HUES64 (cell line): ENCODE measurements at regions not wholly inside any gene's neighbourhood (a gene's known extent, or its start where the extent isn't known, plus 50 kb on each side); places are given as distances from the start of the nearest gene placed in this dataset.

ENCODE experiments used
- H3K27ac ChIP-seq: 2 replicates; pipeline ENCODE4 v1.7.0; 2013; ENCODE audit warnings: low read depth, low read length, inconsistent platforms
- H3K27me3 ChIP-seq: 2 replicates; pipeline ENCODE4 v1.6.1; 2013; ENCODE audit warnings: mild to moderate bottlenecking, low read length; ENCODE audit not compliant: insufficient read depth
- H3K36me3 ChIP-seq: 2 replicates; pipeline ENCODE4 v1.6.1; 2013; ENCODE audit warnings: mild to moderate bottlenecking, low read length; ENCODE audit not compliant: insufficient read depth
- H3K4me1 ChIP-seq: 2 replicates; pipeline ENCODE4 v1.6.1; 2013; ENCODE audit warnings: mild to moderate bottlenecking, low read length, moderate library complexity; ENCODE audit not compliant: insufficient read depth
- H3K4me3 ChIP-seq: 2 replicates; pipeline ENCODE4 v1.5.1; 2013; ENCODE audit warnings: mild to moderate bottlenecking, low read length, moderate library complexity
- H3K9ac ChIP-seq: 2 replicates; pipeline ENCODE4 v1.6.1; 2013; ENCODE audit warnings: mild to moderate bottlenecking, low read depth, low read length
- H3K9me3 ChIP-seq: 2 replicates; pipeline ENCODE4 v1.6.1; 2013; ENCODE audit warnings: low read depth, low read length; ENCODE audit not compliant: insufficient read depth
- WGBS: fragments of 150-250, 120-280 bp; methylation state at CpG from one replicate; pipeline ENCODE4 v1.1.7; 2013; ENCODE audit warnings: missing lambda C conversion rate; 5-methylcytosine and 5-hydroxymethylcytosine counted together

GRCh38 chrX:36562986-36563385 lies 445.2 kb upstream of the FAM47C start:
- Histone ChIP-seq H3K27ac (no peak overlapping the region), H3K36me3 (no peaks in the 10 kb centered on the region)

GRCh38 chrX:36568946-36569345 lies 439.2 kb upstream of the FAM47C start:
- 93% methylated on average over 1 of the region's 1 CpG for WGBS
- H3K27me3 ChIP-seq: no peaks in the 10 kb centered on the region
- H3K36me3 ChIP-seq: no peaks in the 10 kb centered on the region
- no peaks in the 10 kb centered on the region for H3K4me1 ChIP-seq
- no peak overlapping the region for H3K9ac ChIP-seq
- no peak overlapping the region for H3K4me3 ChIP-seq
- H3K9me3 ChIP-seq: no peaks in the 10 kb centered on the region
- H3K27ac ChIP-seq: no peak overlapping the region

More at GRCh38 chrX:36562986-36563385, 445.2 kb upstream of the FAM47C start:
- Histone ChIP-seq H3K9me3 (no peaks in the 10 kb centered on the region), H3K4me1 (no peaks in the 10 kb centered on the region), H3K9ac (no peak overlapping the region), H3K4me3 (no peak overlapping the region), H3K27me3 (no peaks in the 10 kb centered on the region)
- WGBS: 90% methylated on average over 1 of the region's 2 CpGs

- Histone ChIP-seq H3K9ac (no peak overlapping the region), H3K4me1 (peaks cover 12% of the 10 kb centered on the region; the same call in 1 of the 2 replicates), H3K27ac (no peak overlapping the region), H3K27me3 (no peaks in the 10 kb centered on the region), H3K9me3 (no peaks in the 10 kb centered on the region), H3K4me3 (no peak overlapping the region), H3K36me3 (no peaks in the 10 kb centered on the region)
- 81% methylated on average over 2 of the region's 2 CpGs for WGBS
Observed at GRCh38 chrX:36573720-36574119, 434.4 kb upstream of the FAM47C start.

- Histone ChIP-seq H3K36me3 (no peaks in the 10 kb centered on the region), H3K27ac (no peak overlapping the region), H3K9ac (no peak overlapping the region), H3K4me3 (no peak overlapping the region), H3K27me3 (no peaks in the 10 kb centered on the region), H3K9me3 (no peaks in the 10 kb centered on the region), H3K4me1 (peaks cover 12% of the 10 kb centered on the region; the same call in 1 of the 2 replicates)
- WGBS: 75% methylated on average over 1 of the region's 3 CpGs
Observed at GRCh38 chrX:36575670-36576069, 432.5 kb upstream of the FAM47C start.

GRCh38 chrX:36577006-36577405 lies 431.2 kb upstream of the FAM47C start:
- Histone ChIP-seq H3K27me3 (no peaks in the 10 kb centered on the region), H3K9ac (no peak overlapping the region)
- no CpG with 5 or more reads among the region's 2 CpGs for WGBS

DNA sequence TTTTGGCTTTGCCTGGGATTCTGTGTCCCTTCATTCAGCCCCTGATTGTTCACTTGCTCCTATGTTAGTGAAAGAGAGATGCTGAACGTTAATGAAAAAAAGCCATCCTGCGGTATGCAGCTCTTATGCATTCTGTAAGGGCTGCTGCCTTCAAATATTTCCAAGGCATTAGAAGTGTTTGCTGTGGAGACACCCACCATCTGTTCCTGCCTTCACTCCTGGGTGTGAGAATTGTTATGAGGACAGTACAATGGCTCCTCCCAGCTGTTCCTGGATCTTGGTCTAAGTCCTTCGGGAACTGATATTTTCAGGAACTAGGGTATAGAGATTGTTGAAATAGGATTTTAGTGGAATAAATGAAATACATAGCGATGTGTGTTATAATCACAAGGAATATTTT lies 427.1 kb upstream of the FAM47C start:
- H3K27ac ChIP-seq: no peak overlapping the region
- 87% methylated on average over 3 of the region's 4 CpGs for WGBS
- H3K27me3 ChIP-seq: no peaks in the 10 kb centered on the region
- H3K36me3 ChIP-seq: no peaks in the 10 kb centered on the region
- H3K9ac ChIP-seq: no peak overlapping the region
- H3K4me1 ChIP-seq: peaks cover 10% of the 10 kb centered on the region; the same call in 1 of the 2 replicates
- H3K9me3 ChIP-seq: no peaks in the 10 kb centered on the region
- H3K4me3 ChIP-seq: no peak overlapping the region

More at GRCh38 chrX:36577006-36577405, 431.2 kb upstream of the FAM47C start:
- Histone ChIP-seq H3K4me1 (peaks cover 12% of the 10 kb centered on the region; the same call in 1 of the 2 replicates), H3K27ac (no peak overlapping the region), H3K36me3 (no peaks in the 10 kb centered on the region), H3K9me3 (no peaks in the 10 kb centered on the region), H3K4me3 (no peak overlapping the region)

- H3K27me3 ChIP-seq: no peaks in the 10 kb centered on the region
- H3K9me3 ChIP-seq: no peaks in the 10 kb centered on the region
- no peak overlapping the region for H3K9ac ChIP-seq
- H3K27ac ChIP-seq: no peak overlapping the region
- H3K4me3 ChIP-seq: no peak overlapping the region
- 98% methylated on average over 6 of the region's 6 CpGs for WGBS
- no peaks in the 10 kb centered on the region for H3K36me3 ChIP-seq
- H3K4me1 ChIP-seq: no peaks in the 10 kb centered on the region
Observed at GRCh38 chrX:36583674-36584073, 424.5 kb upstream of the FAM47C start.

GRCh38 chrX:36609616-36610585 lies 398.3 kb upstream of the FAM47C start:
- Histone ChIP-seq H3K4me1 (no peaks in the 10 kb centered on the region), H3K27me3 (no peaks in the 10 kb centered on the region), H3K4me3 (no peak overlapping the region), H3K36me3 (no peaks in the 10 kb centered on the region), H3K27ac (no peak overlapping the region), H3K9me3 (no peaks in the 10 kb centered on the region), H3K9ac (no peak overlapping the region)
- 83% methylated on average over 2 of the region's 4 CpGs for WGBS

- 100% methylated on average over 1 of the region's 2 CpGs for WGBS
- Histone ChIP-seq H3K36me3 (no peaks in the 10 kb centered on the region), H3K4me1 (no peaks in the 10 kb centered on the region), H3K9me3 (no peaks in the 10 kb centered on the region), H3K4me3 (no peak overlapping the region), H3K27ac (no peak overlapping the region), H3K9ac (no peak overlapping the region), H3K27me3 (no peaks in the 10 kb centered on the region)
Observed at GRCh38 chrX:36626898-36627297, 381.3 kb upstream of the FAM47C start.

DNA sequence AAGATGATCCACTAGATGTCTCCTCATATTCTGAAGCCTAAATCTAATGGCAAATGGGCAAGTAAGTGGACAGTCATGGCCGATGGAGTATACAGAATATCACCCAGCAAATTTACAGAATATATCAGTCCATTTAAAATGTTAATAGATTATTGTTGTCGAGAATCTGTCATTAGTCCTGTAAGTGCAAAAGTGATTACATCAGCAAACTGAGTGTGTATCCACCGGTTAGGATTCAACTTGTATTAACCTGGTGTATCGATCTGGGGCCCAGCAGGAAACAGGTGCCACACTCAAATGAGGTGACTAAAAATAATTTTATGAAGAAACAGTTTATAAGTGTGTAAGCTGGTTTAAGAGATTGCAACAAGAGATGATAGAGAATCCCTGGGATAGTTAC lies 367.9 kb upstream of the FAM47C start:
- no peaks in the 10 kb centered on the region for H3K9me3 ChIP-seq
- H3K36me3 ChIP-seq: no peaks in the 10 kb centered on the region
- H3K4me3 ChIP-seq: no peak overlapping the region
- no peaks in the 10 kb centered on the region for H3K4me1 ChIP-seq
- 64% methylated on average over 3 of the region's 4 CpGs for WGBS
- no peaks in the 10 kb centered on the region for H3K27me3 ChIP-seq
- no peak overlapping the region for H3K9ac ChIP-seq
- H3K27ac ChIP-seq: no peak overlapping the region

GRCh38 chrX:36642052-36642451 lies 366.1 kb upstream of the FAM47C start:
- H3K36me3 ChIP-seq: no peaks in the 10 kb centered on the region
- no peak overlapping the region for H3K27ac ChIP-seq

More at GRCh38 chrX:36642052-36642451, 366.1 kb upstream of the FAM47C start:
- no peak overlapping the region for H3K4me3 ChIP-seq
- 95% methylated on average over 2 of the region's 3 CpGs for WGBS
- H3K4me1 ChIP-seq: no peaks in the 10 kb centered on the region
- no peaks in the 10 kb centered on the region for H3K27me3 ChIP-seq
- no peaks in the 10 kb centered on the region for H3K9me3 ChIP-seq
- H3K9ac ChIP-seq: no peak overlapping the region
